Transverse colon (tissue), 4 donors: ENCODE measurements at regions not wholly inside any gene's neighbourhood (a gene's known extent, or its start where the extent isn't known, plus 50 kb on each side); places are given as distances from the start of the nearest gene placed in this dataset.

Experiments
- EP300 ChIP-seq: sonication (generic); formaldehyde crosslinking; IDR thresholded peaks from one replicate; pipeline ENCODE4 v1.6.1; 2017; ENCODE audit warnings: antibody characterized with exemption, low read depth
- POLR2A ChIP-seq: fragments of 450-650 bp; IDR thresholded peaks from one replicate; pipeline ENCODE4 v1.6.1; 2016; ENCODE audit warnings: antibody characterized with exemption, mild to moderate bottlenecking, moderate library complexity
- POLR2AphosphoS5 ChIP-seq, 3 donors: sonication (generic); formaldehyde crosslinking; IDR thresholded peaks; one replicate each; pipeline ENCODE4 v1.6.1; 2016; ENCODE audit warnings: antibody characterized with exemption in 3 of 3
- TF ChIP-seq, protein P1 (sequence below), 5 experiments: fragments of 200-600 bp in 3 of 5; fragments of 450-650 bp in 2 of 5; sonication (generic) in 3 of 5; IDR thresholded peaks; 1 replicate in 2 of 5; 2 replicates in 3 of 5; pipeline ENCODE4 v1.5.1; 2016 to 2017; ENCODE audit warnings: antibody characterized with exemption in 5 of 5, inconsistent platforms in 3 of 5, mild to moderate bottlenecking in 2 of 5, moderate library complexity in 1 of 5

DNA sequence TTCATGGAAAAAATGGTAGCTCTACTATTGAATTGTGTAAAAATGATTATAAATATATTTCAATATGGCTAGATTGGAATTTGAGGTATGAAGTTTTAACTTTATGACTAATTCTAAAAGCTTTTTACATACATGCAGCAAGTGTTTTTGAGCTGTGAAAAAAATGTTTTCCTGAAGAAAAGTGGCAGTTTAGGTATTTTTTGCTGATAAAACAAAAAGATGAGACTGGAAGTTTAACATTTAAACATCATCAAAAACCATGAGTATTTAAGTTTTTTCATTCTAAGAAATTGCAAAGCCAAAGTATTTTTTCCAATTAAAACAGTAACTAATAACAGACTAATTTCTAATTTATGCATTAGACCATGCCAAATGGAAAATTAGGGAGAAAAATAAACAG is 751.1 kb downstream of the FGF9 start:
- TF ChIP-seq, protein P1, sequence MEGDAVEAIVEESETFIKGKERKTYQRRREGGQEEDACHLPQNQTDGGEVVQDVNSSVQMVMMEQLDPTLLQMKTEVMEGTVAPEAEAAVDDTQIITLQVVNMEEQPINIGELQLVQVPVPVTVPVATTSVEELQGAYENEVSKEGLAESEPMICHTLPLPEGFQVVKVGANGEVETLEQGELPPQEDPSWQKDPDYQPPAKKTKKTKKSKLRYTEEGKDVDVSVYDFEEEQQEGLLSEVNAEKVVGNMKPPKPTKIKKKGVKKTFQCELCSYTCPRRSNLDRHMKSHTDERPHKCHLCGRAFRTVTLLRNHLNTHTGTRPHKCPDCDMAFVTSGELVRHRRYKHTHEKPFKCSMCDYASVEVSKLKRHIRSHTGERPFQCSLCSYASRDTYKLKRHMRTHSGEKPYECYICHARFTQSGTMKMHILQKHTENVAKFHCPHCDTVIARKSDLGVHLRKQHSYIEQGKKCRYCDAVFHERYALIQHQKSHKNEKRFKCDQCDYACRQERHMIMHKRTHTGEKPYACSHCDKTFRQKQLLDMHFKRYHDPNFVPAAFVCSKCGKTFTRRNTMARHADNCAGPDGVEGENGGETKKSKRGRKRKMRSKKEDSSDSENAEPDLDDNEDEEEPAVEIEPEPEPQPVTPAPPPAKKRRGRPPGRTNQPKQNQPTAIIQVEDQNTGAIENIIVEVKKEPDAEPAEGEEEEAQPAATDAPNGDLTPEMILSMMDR (IDR thresholded peaks at IDR 0.05) = no peak
- no peak for TF ChIP-seq POLR2A
- TF ChIP-seq POLR2AphosphoS5 (IDR thresholded peaks at IDR 0.05) = no peak
- no peak for TF ChIP-seq EP300
